Nephron progenitor cell (in vitro differentiated cells): ENCODE measurements at regions not wholly inside any gene's neighbourhood (a gene's known extent, or its start where the extent isn't known, plus 50 kb on each side); places are given as distances from the start of the nearest gene placed in this dataset.
A peak's percentile ranks its signal among the peaks of the same experiment; 100 is the strongest.

Experiments
- DNase-seq: peaks from one replicate; pipeline ENCODE4 v3.0.0; 2021
- H3K27ac Mint-ChIP-seq: 2 replicates; pipeline ENCODE4 v1.8.0; 2021; ENCODE audit warnings: mild to moderate bottlenecking, moderate library complexity, mixed read lengths
- H3K27me3 Mint-ChIP-seq: 2 replicates; pipeline ENCODE4 v1.8.0; 2021; ENCODE audit warnings: mild to moderate bottlenecking, low read depth, mixed read lengths; ENCODE audit not compliant: poor library complexity
- H3K36me3 Mint-ChIP-seq: 2 replicates; pipeline ENCODE4 v1.8.0; 2021; ENCODE audit warnings: low read depth, mixed read lengths
- H3K4me1 Mint-ChIP-seq: 2 replicates; pipeline ENCODE4 v1.8.0; 2021; ENCODE audit warnings: mixed read lengths
- H3K4me3 Mint-ChIP-seq: 2 replicates; pipeline ENCODE4 v1.8.0; 2021; ENCODE audit warnings: mild to moderate bottlenecking, moderate library complexity, mixed read lengths
- H3K9me3 Mint-ChIP-seq: 2 replicates; pipeline ENCODE4 v1.8.0; 2021; ENCODE audit warnings: mild to moderate bottlenecking, moderate library complexity, mixed read lengths
- TF ChIP-seq, protein P1 (sequence below): fragments of 200-600 bp; sonication (generic); IDR thresholded peaks from 2 replicates; pipeline ENCODE4 v1.5.0; 2021; ENCODE audit warnings: antibody characterized with exemption

DNA sequence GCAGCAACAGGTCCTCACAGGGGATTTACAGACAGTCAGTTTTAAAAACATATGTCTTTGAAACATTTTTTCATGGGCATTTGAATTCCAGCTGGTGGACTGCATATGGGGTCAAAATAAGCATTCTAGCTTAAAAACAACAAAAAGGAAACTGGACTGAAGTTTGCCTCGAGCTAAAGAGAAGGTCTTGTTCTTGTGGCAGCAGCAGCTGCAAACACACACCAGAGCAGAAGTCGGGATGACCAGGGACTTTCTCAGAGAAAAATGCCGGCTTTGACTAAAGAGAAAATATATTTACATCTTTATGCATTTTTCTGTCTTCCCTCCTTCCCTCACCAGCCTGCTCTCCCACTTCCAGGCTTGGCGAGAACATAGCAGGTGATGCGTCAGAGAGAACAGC, 361.4 kb downstream of the CXCL12 start:
- TF ChIP-seq, protein P1, sequence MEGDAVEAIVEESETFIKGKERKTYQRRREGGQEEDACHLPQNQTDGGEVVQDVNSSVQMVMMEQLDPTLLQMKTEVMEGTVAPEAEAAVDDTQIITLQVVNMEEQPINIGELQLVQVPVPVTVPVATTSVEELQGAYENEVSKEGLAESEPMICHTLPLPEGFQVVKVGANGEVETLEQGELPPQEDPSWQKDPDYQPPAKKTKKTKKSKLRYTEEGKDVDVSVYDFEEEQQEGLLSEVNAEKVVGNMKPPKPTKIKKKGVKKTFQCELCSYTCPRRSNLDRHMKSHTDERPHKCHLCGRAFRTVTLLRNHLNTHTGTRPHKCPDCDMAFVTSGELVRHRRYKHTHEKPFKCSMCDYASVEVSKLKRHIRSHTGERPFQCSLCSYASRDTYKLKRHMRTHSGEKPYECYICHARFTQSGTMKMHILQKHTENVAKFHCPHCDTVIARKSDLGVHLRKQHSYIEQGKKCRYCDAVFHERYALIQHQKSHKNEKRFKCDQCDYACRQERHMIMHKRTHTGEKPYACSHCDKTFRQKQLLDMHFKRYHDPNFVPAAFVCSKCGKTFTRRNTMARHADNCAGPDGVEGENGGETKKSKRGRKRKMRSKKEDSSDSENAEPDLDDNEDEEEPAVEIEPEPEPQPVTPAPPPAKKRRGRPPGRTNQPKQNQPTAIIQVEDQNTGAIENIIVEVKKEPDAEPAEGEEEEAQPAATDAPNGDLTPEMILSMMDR: no peak
- H3K27me3 Mint-ChIP-seq: peaks cover 8% of the 10 kb centered on the region
- peaks cover 29% of the 10 kb centered on the region for H3K4me1 Mint-ChIP-seq
- H3K27ac Mint-ChIP-seq: no peak overlapping the region
- no peaks in the 10 kb centered on the region for H3K36me3 Mint-ChIP-seq
- no peak for DNase-seq
- H3K9me3 Mint-ChIP-seq: peaks cover 12% of the 10 kb centered on the region
- H3K4me3 Mint-ChIP-seq: no peak overlapping the region

DNA sequence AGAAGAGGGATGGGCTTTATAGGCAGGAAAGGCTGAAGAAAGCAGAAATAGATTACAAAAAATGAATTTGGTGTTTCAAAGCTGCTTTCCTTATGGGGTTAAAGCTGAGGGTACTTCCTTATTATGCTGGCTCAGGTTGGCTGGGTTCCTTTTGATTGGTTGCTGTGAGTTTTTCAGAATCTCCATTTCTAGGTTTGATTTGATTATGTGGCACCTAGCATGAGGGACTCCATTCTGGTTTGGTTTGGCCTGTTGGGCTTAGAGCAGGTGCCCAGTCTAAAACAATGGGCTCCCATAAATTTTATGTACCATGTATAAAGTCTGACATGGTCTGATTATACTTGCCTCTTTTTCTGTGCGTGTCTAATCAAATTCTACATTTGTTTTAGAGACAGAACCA, 362.7 kb downstream of the CXCL12 start:
- no peak overlapping the region for H3K4me3 Mint-ChIP-seq

DNA sequence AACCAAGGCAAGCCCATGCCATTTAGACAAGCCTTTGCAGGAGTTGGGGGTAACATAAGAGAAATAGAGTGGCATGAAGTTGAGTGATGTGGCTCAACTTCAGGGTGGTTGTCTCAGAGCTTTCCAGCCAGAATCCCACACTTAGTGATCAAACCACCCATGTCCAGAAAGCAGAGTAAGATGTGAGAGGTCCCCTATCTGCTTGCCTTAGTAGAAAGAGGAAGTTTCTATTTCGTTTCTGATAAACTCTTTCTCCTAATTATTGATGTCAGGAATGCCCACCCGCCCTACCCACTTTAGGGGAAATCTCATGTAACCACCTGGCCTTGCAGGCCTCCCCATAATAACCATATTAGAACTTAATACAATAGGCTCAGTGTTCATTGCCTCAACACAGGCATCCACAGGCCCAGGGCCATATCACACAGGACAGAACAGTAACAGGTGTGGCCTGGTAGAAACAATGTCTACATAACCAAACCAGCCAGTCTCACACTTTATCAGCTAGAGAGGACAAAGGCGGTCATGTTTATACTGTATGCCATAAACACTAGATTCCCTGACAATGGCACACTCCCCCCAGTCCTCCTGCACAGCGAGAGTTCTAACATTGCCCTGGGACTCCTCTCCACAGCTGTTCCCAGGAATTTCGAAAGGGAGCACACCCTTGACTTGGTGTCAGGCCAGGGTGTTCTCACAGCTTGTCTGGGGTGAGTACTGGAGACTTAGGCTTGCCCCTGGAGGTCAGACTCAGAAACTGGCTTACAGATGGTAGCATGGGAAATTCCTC, 364.4 kb downstream of the CXCL12 start:
- Mint-ChIP-seq H3K27me3 (peaks cover 15% of the 10 kb centered on the region), H3K9me3 (peaks cover 17% of the 10 kb centered on the region), H3K27ac (no peak overlapping the region), H3K4me3 (no peak overlapping the region), H3K36me3 (no peaks in the 10 kb centered on the region), H3K4me1 (peaks cover 28% of the 10 kb centered on the region)
- TF ChIP-seq, protein P1: no peak
- no peak for DNase-seq

More for the DNA sequence above, 362.7 kb downstream of the CXCL12 start:
- TF ChIP-seq, protein P1: no peak
- Mint-ChIP-seq H3K27me3 (peaks cover 8% of the 10 kb centered on the region), H3K36me3 (no peaks in the 10 kb centered on the region), H3K9me3 (peaks cover 17% of the 10 kb centered on the region), H3K27ac (no peak overlapping the region), H3K4me1 (peaks cover 26% of the 10 kb centered on the region)
- DNase-seq: no peak

DNA sequence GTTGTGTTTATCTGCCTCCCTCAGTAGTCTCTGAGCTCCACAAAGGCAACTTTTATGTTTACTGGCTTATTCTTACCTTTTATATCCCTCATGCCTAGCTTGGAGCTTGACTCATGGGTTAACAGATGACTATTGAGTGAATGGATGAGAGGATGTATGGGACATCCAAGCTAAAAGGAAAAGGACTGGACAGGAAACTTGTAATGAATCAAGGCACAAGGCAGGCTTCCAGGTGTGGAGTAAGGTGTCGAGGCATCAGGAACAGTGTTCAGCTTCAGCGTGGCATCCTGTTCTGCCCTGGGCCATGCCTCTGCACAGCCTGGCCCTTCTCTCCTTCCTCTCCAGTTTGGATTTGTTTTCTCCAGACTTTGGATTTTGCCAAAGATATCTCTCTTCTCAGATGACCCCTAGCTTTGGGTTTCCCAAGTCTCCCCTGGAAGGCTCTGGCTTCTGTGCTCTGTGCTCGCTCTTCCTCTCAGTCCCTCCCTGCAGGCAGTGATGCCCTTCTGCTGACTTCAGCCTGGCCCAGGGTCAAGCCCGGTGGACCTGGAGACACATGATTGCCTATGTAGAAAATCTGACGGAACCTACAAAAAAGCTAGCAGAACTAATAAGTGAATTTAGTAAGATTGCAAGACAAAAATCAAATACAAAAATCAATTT, 367.3 kb downstream of the CXCL12 start:
- H3K27ac Mint-ChIP-seq: peak overlapping the region; percentile 29
- peaks cover 29% of the 10 kb centered on the region for H3K4me1 Mint-ChIP-seq
- H3K27me3 Mint-ChIP-seq: peaks cover 7% of the 10 kb centered on the region
- DNase-seq: no peak
- TF ChIP-seq, protein P1: no peak
- no peak overlapping the region for H3K4me3 Mint-ChIP-seq
- H3K36me3 Mint-ChIP-seq: no peaks in the 10 kb centered on the region
- peaks cover 5% of the 10 kb centered on the region for H3K9me3 Mint-ChIP-seq

DNA sequence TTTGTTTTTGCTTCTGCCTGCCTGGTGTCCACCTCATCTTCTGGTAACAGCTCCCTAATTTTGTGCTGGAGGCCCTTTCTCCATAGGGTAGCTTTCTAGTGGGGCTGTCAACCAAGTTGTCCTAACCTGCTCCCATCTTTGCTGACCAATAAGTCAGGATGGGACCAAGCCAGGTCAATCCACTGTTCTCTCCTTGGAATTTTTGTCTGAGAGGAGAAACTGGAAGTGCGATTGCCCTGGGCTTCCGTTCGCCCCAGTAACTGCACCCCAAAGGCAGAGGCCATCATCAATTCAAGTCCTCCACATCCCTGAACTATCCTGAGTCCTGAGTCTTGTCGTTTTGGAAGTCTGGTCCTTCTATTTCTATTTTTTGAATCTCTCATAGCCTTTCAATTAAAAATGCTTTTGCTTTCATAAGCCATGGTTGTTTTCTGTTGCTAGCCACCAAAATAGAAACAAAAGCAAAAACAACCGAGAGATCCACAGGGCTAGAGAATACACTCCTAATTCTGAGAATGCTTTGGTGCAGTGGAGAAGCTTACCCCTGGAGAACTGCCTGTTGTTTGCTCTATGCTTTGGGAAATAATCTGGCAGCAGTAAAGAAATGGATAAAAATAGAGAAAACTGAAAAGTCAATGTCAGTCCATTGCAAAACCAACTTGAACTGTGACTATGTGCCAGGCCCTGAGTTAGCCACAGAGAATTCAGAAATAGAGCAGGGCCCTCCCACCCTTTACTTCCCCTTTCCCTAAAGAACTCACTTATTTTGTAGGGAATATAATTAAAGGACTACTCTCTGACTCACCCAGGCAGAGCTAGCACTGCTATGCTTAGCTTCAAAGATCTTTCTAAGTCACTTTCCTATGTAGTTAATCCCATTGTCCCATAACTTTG, 368.1 kb downstream of the CXCL12 start:
- peaks cover 31% of the 10 kb centered on the region for H3K4me1 Mint-ChIP-seq
- no peaks in the 10 kb centered on the region for H3K36me3 Mint-ChIP-seq
- H3K27ac Mint-ChIP-seq: no peak overlapping the region
- TF ChIP-seq, protein P1: no peak
- H3K4me3 Mint-ChIP-seq: no peak overlapping the region
- H3K9me3 Mint-ChIP-seq: peaks cover 5% of the 10 kb centered on the region
- no peak for DNase-seq
- peaks cover 7% of the 10 kb centered on the region for H3K27me3 Mint-ChIP-seq
